Right forelimb (tissue), 1 donor: ENCODE measurements at regions not wholly inside any gene's neighbourhood (a gene's known extent, or its start where the extent isn't known, plus 50 kb on each side); places are given as distances from the start of the nearest gene placed in this dataset.

Experiments
- DNase-seq: peaks from one replicate; pipeline ENCODE4 v3.0.0-alpha.2; 2018

GRCh38 chrX:46447384-46447783 lies 97.8 kb downstream of the ZNF674 start:
- DNase-seq = no peak

GRCh38 chrX:46446727-46447378 lies 98.4 kb downstream of the ZNF674 start:
- peak; percentile 87 for DNase-seq

GRCh38 chrX:46444011-46444410 lies 101.2 kb downstream of the ZNF674 start:
- no peak for DNase-seq

GRCh38 chrX:46436744-46437143 lies 108.5 kb downstream of the ZNF674 start:
- no peak for DNase-seq

- DNase-seq = no peak
Observed at GRCh38 chrX:46433892-46434291, 111.3 kb downstream of the ZNF674 start.

GRCh38 chrX:46408553-46409407 lies 136.4 kb downstream of the ZNF674 start:
- peak; percentile 77 for DNase-seq

GRCh38 chrX:46407753-46408130 lies 137.5 kb downstream of the ZNF674 start:
- DNase-seq = no peak

- no peak for DNase-seq
Observed at GRCh38 chrX:46407036-46407752, 138.0 kb downstream of the ZNF674 start.

- no peak for DNase-seq
Observed at GRCh38 chrX:46404774-46405173, 140.4 kb downstream of the ZNF674 start.

- DNase-seq = no peak
Observed at GRCh38 chrX:46400530-46401443, 144.4 kb downstream of the ZNF674 start.

GRCh38 chrX:46398874-46399273 lies 146.3 kb downstream of the ZNF674 start:
- no peak for DNase-seq

GRCh38 chrX:46398126-46398525 lies 147.1 kb downstream of the ZNF674 start:
- no peak for DNase-seq

- no peak for DNase-seq
Observed at GRCh38 chrX:46386511-46386910, 158.7 kb downstream of the ZNF674 start.

- no peak for DNase-seq
Observed at GRCh38 chrX:46383006-46383405, 162.2 kb downstream of the ZNF674 start.

- DNase-seq = no peak
Observed at GRCh38 chrX:46382595-46382994, 162.6 kb downstream of the ZNF674 start.

- DNase-seq = no peak
Observed at GRCh38 chrX:46381630-46382029, 163.6 kb downstream of the ZNF674 start.

GRCh38 chrX:46380148-46380752 lies 165.0 kb downstream of the ZNF674 start:
- no peak for DNase-seq

- no peak for DNase-seq
Observed at GRCh38 chrX:46376246-46376885, 168.9 kb downstream of the ZNF674 start.

GRCh38 chrX:46375831-46376230 lies 169.4 kb downstream of the ZNF674 start:
- DNase-seq = no peak

GRCh38 chrX:46374371-46374770 lies 170.8 kb downstream of the ZNF674 start:
- no peak for DNase-seq

- no peak for DNase-seq
Observed at GRCh38 chrX:46367491-46367890, 177.7 kb downstream of the ZNF674 start.
